ENCODE measurements at regions not wholly inside any gene's neighbourhood (a gene's known extent, or its start where the extent isn't known, plus 50 kb on each side); places are given as distances from the start of the nearest gene placed in this dataset.

GRCh38 chr13:108408672-108409071 lies 139.2 kb downstream of the TNFSF13B start:
- no peak for TF ChIP-seq POLR2A (IDR thresholded peaks at IDR 0.05)
- TF ChIP-seq CTCF (IDR thresholded peaks at IDR 0.05) = no peak
